Esophagus squamous epithelium (tissue), 5 donors: ENCODE measurements at regions not wholly inside any gene's neighbourhood (a gene's known extent, or its start where the extent isn't known, plus 50 kb on each side); places are given as distances from the start of the nearest gene placed in this dataset.

Source experiments
- DNase-seq: peaks from one replicate; lab custom pipeline; 2025; lab: John Stamatoyannopoulos, UW
- H3K27ac ChIP-seq, 4 donors: fragments of 200-600 bp; sonication (generic); one replicate each; pipeline ENCODE4 v1.5.1; 2016 to 2019; ENCODE audit warnings: mild to moderate bottlenecking in 1 of 4
- H3K27me3 ChIP-seq, 4 donors: fragments of 200-600 bp; sonication (generic); 1 replicate in 3 of 4; 2 replicates in 1 of 4; pipeline versions ENCODE4 v1.5.1 to v1.6.0; 2017 to 2021; ENCODE audit warnings: antibody characterized with exemption in 1 of 4
- H3K36me3 ChIP-seq, 3 donors: fragments of 200-600 bp; sonication (generic); one replicate each; pipeline ENCODE4 v1.5.1; 2016 to 2019
- H3K4me1 ChIP-seq, 3 donors: fragments of 200-600 bp; sonication (generic); one replicate each; pipeline ENCODE4 v1.5.1; 2017 to 2019
- H3K4me3 ChIP-seq, 4 donors: fragments of 200-600 bp; sonication (generic); 1 replicate in 3 of 4; 2 replicates in 1 of 4; pipeline ENCODE4 v1.5.1; 2016 to 2019; ENCODE audit warnings: mild to moderate bottlenecking in 2 of 4, moderate library complexity in 1 of 4
- H3K9me3 ChIP-seq, 3 donors: fragments of 200-600 bp; sonication (generic); one replicate each; pipeline ENCODE4 v1.5.1; 2016 to 2019
- CTCF ChIP-seq, 6 experiments: fragments of 450-650 bp in 4 of 6; fragments of 200-600 bp in 2 of 6; sonication (generic) in 2 of 6; IDR thresholded peaks; one replicate each; pipeline ENCODE4 v1.5.1; 2016 to 2019; ENCODE audit warnings: antibody characterized with exemption in 6 of 6, mild to moderate bottlenecking in 4 of 6, moderate library complexity in 4 of 6
- POLR2A ChIP-seq, 4 donors: fragments of 450-650 bp; IDR thresholded peaks; one replicate each; pipeline ENCODE4 v1.6.1; 2017; ENCODE audit warnings: antibody characterized with exemption in 4 of 4, mild to moderate bottlenecking in 4 of 4, moderate library complexity in 3 of 4
- WGBS, 2 donors: methylation state at CpG; one replicate each; pipeline ENCODE4 v1.1.5; 2018; 5-methylcytosine and 5-hydroxymethylcytosine counted together
- intact Hi-C: fragments of 100-400 bp; cut with DNase I; formaldehyde crosslinking; loops from one replicate; pipeline ENCODE4 v1.15.0; 2022
- donor health status: DM: yes; HTN: yes; CAD: no.

GRCh38 chr3:160150066-160150465 is 75.2 kb upstream of the C3orf80 start:
- no peaks in the 10 kb centered on the region for H3K9me3 ChIP-seq
- no peak overlapping the region for H3K27ac ChIP-seq
- peaks cover 0 to 3% (median 0%) of the 10 kb centered on the region in 3 donors for H3K4me1 ChIP-seq
- no peaks in the 10 kb centered on the region for H3K27me3 ChIP-seq
- WGBS, 2 donors = 72 to 77% methylated on average over 3 of the region's 3 CpGs
- H3K4me3 ChIP-seq = no peak overlapping the region
- TF ChIP-seq POLR2A (IDR thresholded peaks at IDR 0.05) = no peak
- TF ChIP-seq CTCF (IDR thresholded peaks at IDR 0.05) = no peak
- H3K36me3 ChIP-seq = no peaks in the 10 kb centered on the region
- intact Hi-C loops = no loop called here
- no peak for DNase-seq

- TF ChIP-seq POLR2A (IDR thresholded peaks at IDR 0.05) (no peak), CTCF (IDR thresholded peaks at IDR 0.05) (no peak)
- Histone ChIP-seq H3K9me3 (no peaks in the 10 kb centered on the region), H3K36me3 (no peaks in the 10 kb centered on the region), H3K27ac (no peak overlapping the region), H3K4me3 (no peak overlapping the region), H3K27me3 (no peaks in the 10 kb centered on the region), H3K4me1 (peaks cover 0 to 3% (median 0%) of the 10 kb centered on the region in 3 donors)
- DNase-seq = no peak
- WGBS, 2 donors = 71 to 72% methylated on average over 2 of the region's 2 CpGs
- intact Hi-C loops = no loop called here
Observed at GRCh38 chr3:160150525-160150924, 74.7 kb upstream of the C3orf80 start.

- WGBS, 2 donors = 81 to 91% methylated on average over 6 of the region's 6 CpGs
- Histone ChIP-seq H3K9me3 (no peaks in the 10 kb centered on the region), H3K4me1 (peaks cover 0 to 3% (median 0%) of the 10 kb centered on the region in 3 donors), H3K4me3 (no peak overlapping the region), H3K27me3 (no peaks in the 10 kb centered on the region), H3K36me3 (no peaks in the 10 kb centered on the region), H3K27ac (no peak overlapping the region)
- intact Hi-C loops = no loop called here
- DNase-seq = no peak
- no peak for TF ChIP-seq POLR2A (IDR thresholded peaks at IDR 0.05)
- no peak for TF ChIP-seq CTCF (IDR thresholded peaks at IDR 0.05)
Observed at GRCh38 chr3:160152638-160153037, 72.6 kb upstream of the C3orf80 start.

GRCh38 chr3:160154033-160154432 is 71.2 kb upstream of the C3orf80 start:
- intact Hi-C loops = no loop called here

GRCh38 chr3:160154596-160154995 is 70.6 kb upstream of the C3orf80 start:
- no peak overlapping the region for H3K27ac ChIP-seq
- H3K36me3 ChIP-seq = no peaks in the 10 kb centered on the region
- H3K9me3 ChIP-seq = no peaks in the 10 kb centered on the region
- no peak overlapping the region for H3K4me3 ChIP-seq
- no peaks in the 10 kb centered on the region for H3K27me3 ChIP-seq
- TF ChIP-seq POLR2A (IDR thresholded peaks at IDR 0.05) (no peak), CTCF (IDR thresholded peaks at IDR 0.05) (no peak)
- peaks cover 0 to 3% (median 0%) of the 10 kb centered on the region in 3 donors for H3K4me1 ChIP-seq
- WGBS, 2 donors = 34 to 63% methylated on average over 2 of the region's 2 CpGs
- no peak for DNase-seq
- intact Hi-C loops = no loop called here

More at GRCh38 chr3:160154033-160154432, 71.2 kb upstream of the C3orf80 start:
- DNase-seq = no peak
- Histone ChIP-seq H3K4me3 (no peak overlapping the region), H3K27me3 (no peaks in the 10 kb centered on the region), H3K4me1 (peaks cover 0 to 3% (median 0%) of the 10 kb centered on the region in 3 donors), H3K27ac (no peak overlapping the region), H3K36me3 (no peaks in the 10 kb centered on the region), H3K9me3 (no peaks in the 10 kb centered on the region)
- 79 to 89% methylated on average over 4 of the region's 4 CpGs for WGBS, 2 donors
- no peak for TF ChIP-seq POLR2A (IDR thresholded peaks at IDR 0.05)
- no peak for TF ChIP-seq CTCF (IDR thresholded peaks at IDR 0.05)
